ENCODE measurements at regions not wholly inside any gene's neighbourhood (a gene's known extent, or its start where the extent isn't known, plus 50 kb on each side); places are given as distances from the start of the nearest gene placed in this dataset.
"Not testable (repeated sequence)": the region's sequence is repeated elsewhere in the genome, so short reads cannot be mapped to it uniquely, and the experiment has no call there.

- no peaks in the 10 kb centered on the region for H4K20me1 ChIP-seq (ENCODE audit: control insufficient read depth, insufficient read depth, insufficient read length)
- Mint-ChIP-seq H3K27me3 (ENCODE audit: low read depth) (no peaks in the 10 kb centered on the region), H3K9me3 (peaks cover 8 to 15% of the 10 kb centered on the region in 2 experiments; a peak in 4 of 5 replicates), H3K4me3 (no peak overlapping the region), H3K4me1 (no peaks in the 10 kb centered on the region), H3K27ac (0 out of 7 replicates have a peak overlapping the region, but pooled peaks of 1 of the 3 experiments have one; percentile 46), H3K36me3 (ENCODE audit: insufficient read depth in 1 of 3, low read depth in 3 of 3) (peaks cover 4 to 10% (median 5%) of the 10 kb centered on the region in 3 experiments; a peak in 5 of 7 replicates)
- no peak overlapping the region for H3K27ac ChIP-seq (ENCODE audit: insufficient read length, low read depth, low read length)
- H3K9ac ChIP-seq (ENCODE audit: extremely low read depth, insufficient read length, low read length): no peak overlapping the region
- no peak overlapping the region for H4K5ac ChIP-seq (ENCODE audit: insufficient read length, low read depth, low read length)
- no peaks in the 10 kb centered on the region for H3K9me3 ChIP-seq (ENCODE audit: control insufficient read depth, low read depth, low read length)
- no peak overlapping the region for H4K8ac ChIP-seq (replicated peaks; ENCODE audit: insufficient read length, low read depth, low read length)
- no peak overlapping the region for H3K14ac ChIP-seq (ENCODE audit: insufficient read depth, low read length)
- no peak overlapping the region for H3K56ac ChIP-seq (ENCODE audit: insufficient read length, low read depth, low read length)
- H2BK15ac ChIP-seq (ENCODE audit: low read depth, low read length): no peak overlapping the region
- H4K91ac ChIP-seq (ENCODE audit: insufficient read length, low read depth, low read length): no peak overlapping the region
- H3K23ac ChIP-seq (ENCODE audit: insufficient read length, low read depth, low read length): no peak overlapping the region
- no CpG with 5 or more reads among the region's 4 CpGs for WGBS (ENCODE audit: extremely low coverage, insufficient read length, low lambda C conversion rate)
- no peak overlapping the region for H2BK12ac ChIP-seq (ENCODE audit: insufficient read length, low read depth, low read length)
- H3K23me2 ChIP-seq (ENCODE audit: insufficient read length, low read depth, low read length, poor library complexity, severe bottlenecking): no peaks in the 10 kb centered on the region
- no peaks in the 10 kb centered on the region for H3K27me3 ChIP-seq (ENCODE audit: insufficient read depth, low read length)
- H3K79me1 ChIP-seq (ENCODE audit: insufficient read depth, low read depth, low read length, poor library complexity, severe bottlenecking): no peaks in the 10 kb centered on the region
- H3K4ac ChIP-seq (ENCODE audit: low read depth, low read length): no peak overlapping the region
- H2AK5ac ChIP-seq (ENCODE audit: insufficient read length, low read length): no peak overlapping the region
- no peak overlapping the region for H2BK20ac ChIP-seq (ENCODE audit: low read depth, low read length, poor library complexity, severe bottlenecking)
- no peak overlapping the region for H2BK120ac ChIP-seq (ENCODE audit: low read depth, low read length, poor library complexity, severe bottlenecking)
- TF ChIP-seq CTCF (conservative IDR thresholded peaks at IDR 0.05): no peak
- no peaks in the 10 kb centered on the region for H3K4me1 ChIP-seq (ENCODE audit: insufficient read depth, low read length)
- DNase-seq: no peak
- H2AFZ ChIP-seq (ENCODE audit: low read length): no peak overlapping the region
- H3K79me2 ChIP-seq (ENCODE audit: insufficient read depth, low read length): no peaks in the 10 kb centered on the region
- no peak overlapping the region for H3K4me2 ChIP-seq (ENCODE audit: insufficient read depth, insufficient read length, low read length)
- H3K18ac ChIP-seq (ENCODE audit: insufficient read length, low read depth, low read length): no peak overlapping the region
- no peak overlapping the region for H3T11ph ChIP-seq (ENCODE audit: low read length)
- H2BK5ac ChIP-seq (ENCODE audit: insufficient read length, low read length): no peak overlapping the region
Measured at GRCh38 chr13:76296751-76297150, 589.5 kb downstream of the KCTD12 start.

GRCh38 chr13:76295020-76295419, 591.2 kb downstream of the KCTD12 start:
- H3K27ac ChIP-seq (ENCODE audit: insufficient read length, low read depth, low read length); H3K56ac ChIP-seq (ENCODE audit: insufficient read length, low read depth, low read length); H4K20me1 ChIP-seq (ENCODE audit: control insufficient read depth, insufficient read depth, insufficient read length); H3K9ac ChIP-seq (ENCODE audit: extremely low read depth, insufficient read length, low read length); H3K27me3 Mint-ChIP-seq (ENCODE audit: low read depth); H4K91ac ChIP-seq (ENCODE audit: insufficient read length, low read depth, low read length); H4K5ac ChIP-seq (ENCODE audit: insufficient read length, low read depth, low read length); H3K9me3 ChIP-seq (ENCODE audit: control insufficient read depth, low read depth, low read length); H3K27me3 ChIP-seq (ENCODE audit: insufficient read depth, low read length); H3K36me3 Mint-ChIP-seq (ENCODE audit: insufficient read depth in 1 of 3, low read depth in 3 of 3); H3K18ac ChIP-seq (ENCODE audit: insufficient read length, low read depth, low read length); H2BK5ac ChIP-seq (ENCODE audit: insufficient read length, low read length); H3K23ac ChIP-seq (ENCODE audit: insufficient read length, low read depth, low read length); H2BK120ac ChIP-seq (ENCODE audit: low read depth, low read length, poor library complexity, severe bottlenecking); H3T11ph ChIP-seq (ENCODE audit: low read length); H2BK12ac ChIP-seq (ENCODE audit: insufficient read length, low read depth, low read length); H2BK20ac ChIP-seq (ENCODE audit: low read depth, low read length, poor library complexity, severe bottlenecking); H2AK5ac ChIP-seq (ENCODE audit: insufficient read length, low read length); H3K4me3 Mint-ChIP-seq; H3K79me1 ChIP-seq (ENCODE audit: insufficient read depth, low read depth, low read length, poor library complexity, severe bottlenecking); H3K27ac Mint-ChIP-seq; H3K4ac ChIP-seq (ENCODE audit: low read depth, low read length); H3K4me1 Mint-ChIP-seq; H3K79me2 ChIP-seq (ENCODE audit: insufficient read depth, low read length); H3K4me1 ChIP-seq (ENCODE audit: insufficient read depth, low read length); H3K14ac ChIP-seq (ENCODE audit: insufficient read depth, low read length); H3K23me2 ChIP-seq (ENCODE audit: insufficient read length, low read depth, low read length, poor library complexity, severe bottlenecking); H3K4me2 ChIP-seq (ENCODE audit: insufficient read depth, insufficient read length, low read length); H2BK15ac ChIP-seq (ENCODE audit: low read depth, low read length); DNase-seq; H2AFZ ChIP-seq (ENCODE audit: low read length); H4K8ac ChIP-seq (replicated peaks; ENCODE audit: insufficient read length, low read depth, low read length): not testable (repeated sequence)
- H3K9me3 Mint-ChIP-seq: peaks cover 8 to 15% of the 10 kb centered on the region in 2 experiments; a peak in 4 of 5 replicates
- no CpG with 5 or more reads among the region's 25 CpGs for WGBS (ENCODE audit: extremely low coverage, insufficient read length, low lambda C conversion rate)
